Activated CD4-positive, alpha-beta T cell treated with anti-CD3 and anti-CD28 coated beads, Interleukin-2, amount 50 U/mL, for 48 hours (primary cell): ENCODE measurements at regions not wholly inside any gene's neighbourhood (a gene's known extent, or its start where the extent isn't known, plus 50 kb on each side); places are given as distances from the start of the nearest gene placed in this dataset.
"Not testable (repeated sequence)": the region's sequence is repeated elsewhere in the genome, so short reads cannot be mapped to it uniquely, and the experiment has no call there.

Source experiments
- DNase-seq, 2 experiments: peaks; one replicate each; pipeline ENCODE4 v3.0.0-alpha.2; 2020

DNA sequence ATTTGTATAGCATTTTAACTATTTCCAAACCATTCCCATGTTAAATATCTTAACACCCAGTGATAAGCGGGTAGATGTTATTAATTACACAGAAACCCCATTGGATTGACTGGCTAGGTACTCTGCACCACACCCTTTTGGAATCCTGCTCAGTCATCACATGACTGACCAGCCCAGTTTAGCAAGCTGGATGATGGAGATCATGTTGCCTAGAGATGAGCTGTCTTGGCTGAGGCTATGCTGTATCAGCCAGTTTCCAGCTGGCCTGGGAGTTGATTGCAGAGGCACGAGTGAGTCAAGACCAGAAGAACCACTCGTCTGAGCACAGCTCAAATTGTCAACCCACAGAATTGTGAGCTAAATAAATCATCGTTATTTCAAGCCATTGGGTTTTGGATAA, 124.6 kb downstream of the ZNF621 start:
- no peak for DNase-seq

DNA sequence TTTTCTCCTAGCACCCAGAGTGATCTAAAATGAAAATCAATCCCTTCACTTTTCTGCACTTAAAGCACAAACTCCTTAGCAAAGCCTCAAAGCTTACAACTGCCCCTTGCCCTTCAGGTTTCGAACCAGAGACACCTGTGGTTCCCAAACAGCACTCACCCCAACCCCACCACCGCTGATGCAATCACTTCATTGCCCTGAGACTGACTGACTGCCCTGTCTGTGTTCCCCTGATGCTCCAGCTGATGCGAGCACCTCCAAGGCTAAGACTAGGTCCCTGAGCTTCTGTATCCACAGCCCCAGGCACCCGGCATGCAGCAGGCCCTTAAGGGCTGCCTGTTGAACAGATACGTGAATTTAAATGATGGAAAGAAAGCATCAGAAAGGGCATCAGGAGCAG, 127.3 kb downstream of the ZNF621 start:
- no peak for DNase-seq

DNA sequence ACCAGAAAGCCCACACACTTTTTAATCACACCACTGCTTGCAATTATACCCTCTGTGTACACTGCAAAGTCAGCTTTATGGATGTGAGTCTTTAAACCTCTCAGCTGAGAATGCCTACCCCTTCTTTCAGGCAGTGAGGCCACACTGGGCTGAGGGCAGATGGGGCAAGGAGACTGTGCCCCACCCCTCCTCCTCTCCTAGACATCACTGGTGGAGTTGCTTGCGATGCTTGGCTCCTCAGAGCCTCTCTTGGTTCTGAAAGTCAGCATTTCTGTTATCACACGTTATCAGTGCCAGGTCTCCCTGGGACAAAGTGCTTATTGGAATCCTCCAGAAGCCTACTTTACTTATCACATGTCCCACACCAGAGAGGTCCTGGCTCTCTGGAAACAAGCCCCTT, 128.2 kb downstream of the ZNF621 start:
- no peak for DNase-seq

DNA sequence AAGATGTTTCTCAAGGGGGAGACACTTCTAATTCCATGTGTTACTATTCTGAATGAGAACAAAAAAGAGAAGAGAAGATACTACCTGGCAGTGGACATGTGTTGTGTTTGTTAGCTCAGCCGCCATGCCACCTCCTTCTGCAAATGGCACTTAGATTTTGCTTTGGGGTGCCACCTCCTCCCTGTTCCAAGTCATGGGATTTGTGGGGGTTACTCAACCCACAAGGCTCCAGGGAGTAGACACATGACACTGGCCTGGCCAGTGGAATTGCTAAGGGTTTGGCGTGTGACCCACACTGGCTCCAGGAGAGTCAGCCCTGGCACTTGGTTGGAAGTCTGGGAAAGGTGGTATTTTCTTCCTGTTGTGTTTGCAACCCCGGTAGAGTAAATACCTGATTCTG, 129.1 kb downstream of the ZNF621 start:
- DNase-seq, result no peak

DNA sequence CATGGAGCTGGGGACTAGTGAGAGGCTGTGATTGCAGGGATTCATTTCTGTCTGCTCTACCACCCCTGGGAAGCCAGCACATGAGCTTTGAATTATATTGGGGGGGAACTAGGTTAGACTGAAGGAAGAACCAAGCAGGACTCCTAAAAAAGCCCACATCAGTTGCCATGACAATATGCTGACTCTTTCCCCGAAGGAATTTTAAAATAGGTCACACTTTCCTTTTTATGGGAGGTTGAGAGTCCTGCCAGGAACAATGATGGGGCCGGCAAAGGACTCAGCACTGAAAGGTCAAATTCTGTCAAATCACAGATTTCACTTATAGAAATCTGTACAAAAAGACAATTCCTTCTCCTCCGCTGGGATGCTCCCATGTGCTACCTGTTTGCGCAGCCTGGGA, 130.8 kb downstream of the ZNF621 start:
- DNase-seq, result no peak

DNA sequence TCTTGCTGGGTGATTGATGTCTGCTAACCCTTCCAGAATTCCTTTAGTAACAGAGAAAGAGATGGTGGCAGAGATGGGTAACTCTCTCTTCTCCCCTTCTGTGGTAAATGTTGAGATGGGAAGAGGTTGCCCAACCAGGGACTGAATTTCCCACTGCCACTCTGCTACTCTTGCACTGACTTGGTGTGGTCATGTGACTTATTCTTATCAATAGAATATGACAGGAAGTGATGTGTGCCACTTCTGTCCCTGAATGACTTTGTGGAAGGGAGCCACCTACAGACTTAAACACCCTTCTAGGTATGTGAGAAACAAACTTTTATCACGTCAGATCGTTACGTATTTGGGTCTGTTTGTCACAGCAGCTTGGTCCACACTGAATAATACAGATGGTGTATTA, 132.9 kb downstream of the ZNF621 start:
- DNase-seq, result no peak

DNA sequence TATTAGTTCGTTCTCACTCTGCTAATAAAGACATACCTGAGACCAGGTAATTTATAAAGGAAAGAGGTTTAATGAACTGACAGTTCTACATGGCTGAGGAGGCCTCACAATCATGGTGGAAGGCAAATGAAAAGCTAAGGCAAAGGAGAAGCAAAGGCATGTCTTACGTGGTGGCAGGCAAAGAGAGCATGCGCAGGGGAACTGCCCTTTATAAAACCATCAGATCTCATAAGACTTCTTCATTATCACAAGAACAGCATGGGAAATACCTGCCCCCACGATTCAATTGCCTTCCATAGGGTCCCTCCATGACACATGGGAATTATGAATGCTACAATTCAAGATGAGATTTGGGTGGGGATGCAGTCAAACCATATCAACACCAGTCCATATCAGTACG, 133.5 kb downstream of the ZNF621 start:
- no peak for DNase-seq

DNA sequence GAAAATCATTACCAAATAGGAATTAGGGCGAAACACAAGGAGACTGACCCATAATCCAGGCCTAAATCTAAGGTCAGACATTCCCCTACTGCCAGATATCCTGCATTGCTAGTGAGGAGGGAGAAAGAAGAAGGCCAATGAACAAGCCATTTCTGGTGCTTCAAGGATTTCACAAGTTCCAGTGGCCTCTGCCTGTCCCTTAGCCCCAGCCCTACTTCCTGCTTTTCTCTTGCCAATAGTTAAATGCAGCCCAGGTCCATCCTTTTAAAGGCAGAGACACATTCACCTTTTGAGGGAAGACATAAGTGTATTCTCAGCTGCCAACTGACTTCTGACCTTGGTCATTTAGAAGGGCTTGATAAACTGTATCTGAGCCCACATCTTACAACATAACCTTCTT, 135.8 kb downstream of the ZNF621 start:
- no peak for DNase-seq

DNA sequence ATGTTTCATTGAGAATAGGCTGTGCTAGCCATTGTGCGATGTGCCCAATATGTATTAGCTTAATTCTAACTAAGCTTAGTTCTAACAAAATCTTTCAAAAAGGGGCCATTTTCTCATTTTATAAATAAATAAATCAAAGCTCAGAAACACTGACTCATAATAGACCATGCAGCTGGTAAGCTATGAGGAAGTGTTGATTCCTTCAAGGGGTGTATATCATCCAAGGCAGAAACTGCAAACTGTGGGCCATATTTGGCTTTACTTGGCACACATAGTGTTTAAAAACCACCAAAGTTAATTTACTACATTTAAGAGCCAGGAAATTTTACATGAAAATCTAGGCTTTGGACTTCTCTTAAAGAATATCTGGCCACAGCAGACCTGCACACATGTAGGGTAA, 136.5 kb downstream of the ZNF621 start:
- no peak for DNase-seq

DNA sequence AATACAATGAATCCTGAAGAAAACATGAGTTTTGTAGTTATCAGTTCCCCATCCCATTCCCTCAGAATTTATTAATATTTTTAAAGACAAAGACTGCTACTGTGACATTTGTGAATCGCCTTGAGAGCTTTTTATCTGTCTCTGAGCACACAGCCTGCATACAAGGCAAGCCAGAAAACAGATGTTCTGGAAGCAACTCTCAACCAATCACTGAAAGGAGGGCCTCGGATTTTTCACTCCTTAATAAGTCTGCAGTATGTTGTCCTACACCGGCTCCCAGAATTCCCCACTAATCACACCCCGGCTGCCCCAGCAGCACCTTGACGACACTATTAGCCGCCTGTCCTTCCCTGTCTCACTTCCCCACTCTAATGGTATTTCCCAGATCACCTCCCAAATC, 138.5 kb downstream of the ZNF621 start:
- no peak for DNase-seq

DNA sequence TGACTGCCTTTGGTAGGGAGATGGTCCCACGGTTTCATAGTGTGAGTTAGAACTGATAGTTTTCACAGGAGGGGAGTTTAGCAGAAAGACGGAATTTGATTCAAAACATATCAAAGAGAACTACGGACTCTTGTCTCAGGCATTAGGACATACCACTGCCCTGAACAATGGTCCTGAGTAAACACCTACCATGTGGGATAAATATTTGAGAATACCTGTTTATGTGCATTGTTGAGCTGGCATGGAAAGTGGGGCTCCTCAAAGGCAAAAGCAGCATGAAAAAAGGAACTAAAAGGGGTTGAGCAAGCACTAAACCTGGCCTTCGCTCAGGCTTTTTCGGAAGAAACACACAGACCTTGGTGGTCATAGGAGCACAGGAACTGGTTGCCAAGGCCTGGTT, 144.4 kb downstream of the ZNF621 start:
- DNase-seq, result no peak

DNA sequence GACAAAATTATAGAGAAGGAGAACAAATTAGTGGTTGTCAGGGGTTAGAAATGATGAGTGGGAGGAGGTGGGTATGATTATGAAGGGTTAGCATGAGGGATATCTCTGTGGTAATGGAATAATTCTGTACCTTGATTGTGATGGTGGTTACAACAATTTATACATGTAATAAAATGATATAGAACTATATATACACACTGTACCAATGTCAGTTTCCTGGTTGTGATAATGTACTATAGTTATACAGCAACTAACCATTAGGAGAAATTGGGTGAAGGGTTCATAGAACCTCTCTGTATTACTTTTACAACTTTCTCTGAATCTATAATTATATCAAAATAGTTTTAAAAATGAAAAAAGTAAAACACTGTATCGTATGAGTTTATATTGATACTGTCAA, 148.1 kb downstream of the ZNF621 start:
- DNase-seq, result no peak

DNA sequence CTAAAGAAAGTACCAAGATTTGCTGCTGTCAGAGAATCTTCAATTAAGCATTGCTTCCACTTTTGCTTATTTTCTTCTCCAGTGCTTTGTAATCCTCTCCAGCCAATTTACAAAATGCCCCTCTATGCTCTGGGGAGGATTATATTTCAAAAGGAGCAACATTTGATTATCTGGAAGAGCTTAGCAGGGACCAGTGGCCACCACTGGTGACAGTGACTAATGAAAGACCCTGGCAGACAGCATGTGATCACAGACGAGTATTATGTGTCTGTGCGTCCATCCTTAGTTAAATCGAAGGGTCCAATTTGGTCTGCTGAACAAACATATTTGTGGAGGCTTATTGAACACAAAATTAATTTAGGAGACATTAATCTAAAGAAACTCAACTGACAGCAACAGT, 152.6 kb downstream of the ZNF621 start:
- DNase-seq, result no peak

DNA sequence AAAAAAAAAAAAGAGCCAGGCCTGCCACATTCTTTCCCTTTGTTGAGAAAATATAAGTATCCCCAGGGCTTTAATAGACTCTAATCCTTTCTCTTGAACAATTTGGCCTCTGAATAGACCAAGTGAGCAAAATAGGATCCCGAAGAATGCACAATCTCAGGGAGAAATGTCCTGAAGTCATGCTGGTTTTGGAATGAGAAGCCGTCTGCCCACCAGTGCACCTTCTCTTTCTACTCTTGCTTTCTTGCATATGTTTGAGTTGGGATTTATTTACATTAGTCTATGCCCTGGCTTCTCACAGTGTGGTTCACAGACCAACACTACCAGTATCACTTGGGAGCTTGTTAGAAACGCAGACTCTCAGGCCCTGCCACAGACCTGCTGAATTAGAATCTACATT, 153.0 kb downstream of the ZNF621 start:
- no peak for DNase-seq

DNA sequence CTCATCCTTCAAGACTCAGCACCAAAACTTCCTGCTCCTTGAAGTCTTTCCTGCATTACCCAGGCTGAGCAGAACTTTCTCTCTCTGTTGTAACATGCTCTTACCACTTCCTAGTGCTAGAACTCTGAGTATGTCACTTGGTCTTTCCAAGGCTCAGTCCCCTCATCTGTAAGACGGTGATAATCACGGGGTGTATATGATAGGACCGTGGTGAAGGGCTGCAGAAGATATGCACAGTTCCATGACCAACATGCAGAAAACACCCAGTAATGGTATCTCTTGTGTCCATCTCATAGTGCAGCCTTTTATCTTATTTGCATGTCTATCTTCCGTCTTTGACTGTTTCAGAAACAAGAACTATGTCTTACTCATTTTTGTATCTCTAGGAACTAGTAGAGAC, 154.5 kb downstream of the ZNF621 start:
- no peak for DNase-seq

DNA sequence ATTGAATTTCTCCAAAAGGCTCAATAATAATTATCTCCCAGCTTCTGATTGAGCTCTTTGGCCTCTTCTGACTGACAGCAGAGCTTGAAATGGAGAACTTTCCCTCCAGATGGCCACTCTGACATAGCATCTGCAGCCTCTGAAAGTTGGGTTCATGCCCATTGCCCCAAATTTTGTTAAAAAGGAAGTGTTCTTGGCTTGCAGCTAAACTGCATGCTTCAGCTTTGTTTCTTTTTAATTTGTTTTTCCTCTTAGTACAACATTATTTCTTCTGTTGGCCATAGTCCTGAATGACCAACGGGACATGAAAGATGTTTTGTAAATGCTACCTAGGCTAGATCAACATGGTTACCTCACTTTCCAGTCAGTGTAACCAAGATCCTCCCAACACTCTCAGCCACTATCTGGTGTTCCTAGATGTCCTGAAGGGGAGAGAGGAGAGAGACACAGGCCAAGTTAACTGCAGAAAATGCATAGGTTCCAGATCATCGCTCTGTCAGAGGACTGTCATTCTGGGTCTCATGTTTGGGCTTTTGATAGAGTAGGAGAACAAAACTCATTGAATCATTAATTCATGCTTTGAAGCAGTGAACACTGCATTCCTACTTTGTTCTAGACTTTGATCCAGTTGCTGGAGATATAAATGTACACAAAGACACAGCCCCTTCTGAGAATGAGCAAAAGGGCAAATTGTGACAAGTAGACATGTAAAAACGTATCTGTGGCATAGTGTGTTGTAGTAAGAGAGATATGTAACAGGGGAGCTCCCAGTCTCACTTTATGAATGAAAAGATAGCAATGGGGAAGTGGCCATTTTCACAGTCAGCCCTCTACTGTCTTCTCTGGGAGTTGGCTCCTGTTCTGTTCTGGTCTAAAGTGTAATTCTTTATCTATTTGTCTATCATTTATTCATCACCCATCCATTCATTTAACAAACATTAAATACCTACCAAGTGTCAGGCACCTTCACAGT, 156.2 kb downstream of the ZNF621 start:
- DNase-seq, result no peak

DNA sequence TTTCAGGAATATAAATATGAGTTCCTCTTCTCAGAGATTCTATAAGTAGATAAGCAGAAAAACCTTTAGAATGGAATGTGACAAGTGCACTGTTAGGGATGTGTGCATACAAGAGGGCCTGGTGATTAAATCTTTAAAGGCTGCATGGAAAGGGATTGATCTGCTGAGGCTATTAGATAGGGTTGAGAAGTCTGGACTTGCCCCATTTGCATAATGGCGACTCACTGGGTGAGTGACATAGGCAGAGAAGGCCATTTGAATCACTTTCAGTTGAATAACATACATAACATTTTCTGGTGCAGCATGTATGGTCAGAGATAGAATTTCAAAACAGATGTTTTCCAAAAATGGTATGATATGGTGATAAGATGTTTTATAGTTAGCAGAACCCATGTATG, 156.9 kb downstream of the ZNF621 start:
- no peak for DNase-seq

DNA sequence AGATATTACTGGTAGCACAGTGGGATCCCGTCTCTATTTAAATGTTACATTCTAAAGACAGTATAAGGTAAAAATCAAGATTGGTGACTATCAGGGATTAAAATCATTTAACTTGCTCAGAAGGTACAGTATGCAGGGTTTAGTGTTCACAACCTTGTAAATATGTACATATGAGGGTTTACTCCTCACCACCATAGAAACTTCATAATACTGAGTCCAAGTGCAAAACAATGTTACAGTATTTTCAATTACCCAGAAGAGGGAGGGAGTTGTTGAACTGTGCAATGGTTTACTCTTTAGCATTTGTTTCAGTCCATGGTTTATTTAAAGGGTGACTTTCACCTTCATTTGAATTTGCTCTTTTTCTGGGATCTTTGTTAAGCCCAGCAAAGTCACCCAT, 165.1 kb downstream of the ZNF621 start:
- DNase-seq, result no peak

DNA sequence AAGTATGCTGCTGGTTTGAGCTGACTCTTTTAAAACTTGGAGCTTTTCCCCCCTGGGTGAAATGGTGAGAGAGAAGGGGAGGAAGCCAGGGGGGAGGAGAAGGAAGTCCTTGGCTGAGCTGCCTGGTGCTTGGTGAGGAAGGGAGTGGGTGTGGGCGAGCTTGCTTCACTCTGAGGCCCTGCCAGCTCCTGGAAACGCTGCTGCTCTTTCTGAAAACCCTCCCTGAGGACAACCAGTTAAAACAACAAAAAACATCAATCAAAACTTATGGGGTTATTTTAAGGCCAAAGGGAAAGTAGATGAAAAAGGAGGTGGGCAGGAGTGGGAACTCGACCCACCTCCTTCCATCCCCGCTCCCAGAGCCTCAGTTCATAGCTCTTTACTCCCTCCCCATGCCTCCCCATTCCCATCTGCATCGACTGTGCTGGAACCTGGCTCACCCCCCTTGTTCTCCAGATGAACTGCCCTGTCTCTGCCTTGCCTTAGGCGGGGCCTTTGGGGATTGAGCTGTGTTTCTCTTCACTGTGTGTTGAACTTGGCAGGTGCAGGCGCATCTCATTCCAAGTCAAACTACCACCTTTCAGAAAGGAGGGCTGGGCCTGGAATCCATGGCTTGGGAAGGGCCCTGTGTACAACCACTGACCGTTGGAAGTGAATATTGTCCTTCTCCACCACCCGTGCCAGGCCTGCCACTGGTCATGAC, 166.1 kb downstream of the ZNF621 start:
- DNase-seq, result no peak

DNA sequence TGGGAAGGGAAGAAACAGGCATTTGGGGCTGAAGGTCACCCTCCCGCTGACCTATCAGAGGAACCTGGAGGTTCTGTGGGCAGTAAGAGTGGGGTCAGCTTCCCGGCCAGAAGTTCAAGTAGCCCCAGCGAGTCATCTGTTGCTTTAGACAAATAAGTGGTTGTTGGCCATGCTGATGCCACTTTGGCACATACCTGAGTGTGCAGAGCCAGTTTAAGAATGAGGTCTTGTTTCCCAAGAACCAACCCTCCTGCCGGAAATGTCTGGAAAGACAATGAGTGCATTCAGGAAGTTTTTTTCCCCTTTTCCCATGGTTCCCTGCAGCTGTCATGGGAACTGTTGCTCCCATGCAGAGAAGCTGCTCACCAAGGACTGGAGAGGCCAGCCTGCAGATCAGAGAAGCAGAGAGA, 166.7 kb downstream of the ZNF621 start:
- no peak for DNase-seq

DNA sequence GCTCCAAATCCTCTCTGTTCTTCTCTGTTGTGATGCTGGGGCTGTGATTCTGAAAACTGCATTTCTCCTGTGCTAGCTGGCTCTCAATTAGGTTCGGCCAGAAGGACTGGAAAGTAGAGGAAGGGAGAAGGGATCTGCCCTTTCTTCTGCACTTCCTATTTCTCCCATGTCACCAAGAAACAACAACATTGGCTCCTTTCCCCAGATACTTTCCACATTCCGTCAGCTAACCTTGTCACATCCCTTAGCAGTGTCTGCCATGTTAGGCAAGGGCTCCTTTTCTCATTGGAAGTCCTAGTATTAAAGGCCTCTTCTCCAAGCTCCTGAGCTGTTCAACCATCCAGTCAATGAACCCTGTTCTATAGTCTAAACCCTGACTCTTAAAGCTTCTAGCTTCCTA, 171.1 kb downstream of the ZNF621 start:
- DNase-seq, result no peak

DNA sequence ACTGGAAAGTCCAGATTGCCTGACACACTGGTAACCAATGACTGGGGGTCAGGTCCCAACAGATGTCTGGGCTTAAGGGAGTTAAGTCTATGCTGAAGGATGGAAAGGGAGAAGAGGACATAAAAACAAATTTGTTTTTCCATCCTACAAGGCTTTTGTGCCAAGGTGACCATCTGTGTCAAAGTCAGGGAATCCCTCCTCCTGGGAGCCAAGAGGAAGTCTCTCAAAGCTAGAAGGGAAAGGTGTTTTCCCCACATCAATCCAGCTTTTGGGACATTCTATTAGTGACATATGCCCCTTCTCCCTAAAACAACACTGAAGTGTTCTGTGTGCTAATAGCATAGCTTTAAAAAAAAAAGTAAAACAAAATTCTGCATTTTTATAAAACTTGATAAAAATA, 173.9 kb downstream of the ZNF621 start:
- not testable (repeated sequence) for DNase-seq

DNA sequence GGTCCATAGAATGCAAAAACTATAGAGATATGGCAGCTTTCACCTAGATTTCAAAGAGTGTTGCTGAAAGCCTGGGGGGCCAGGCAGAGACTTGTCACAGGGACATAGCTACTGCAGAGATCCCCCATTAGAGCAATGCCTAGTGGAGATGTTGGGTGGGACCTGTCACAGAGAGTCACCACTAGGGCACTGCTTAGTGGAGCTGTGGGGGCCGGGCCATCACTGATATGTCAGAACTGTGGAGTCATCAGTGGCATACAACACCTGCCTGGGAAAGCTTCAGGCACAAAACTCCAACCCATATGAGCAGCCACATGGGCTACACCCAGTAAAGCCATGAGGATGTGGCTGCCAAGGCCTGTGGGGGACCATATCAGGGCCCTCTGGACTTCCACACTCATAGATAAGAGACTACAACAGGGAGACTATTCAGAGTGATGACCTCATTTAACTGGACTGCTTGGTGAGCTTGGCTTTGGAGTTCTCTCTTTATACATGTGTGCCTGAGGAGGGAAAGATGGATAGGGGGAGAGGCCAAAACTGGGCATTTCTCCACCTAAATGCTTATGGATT, 176.3 kb downstream of the ZNF621 start:
- no peak for DNase-seq

DNA sequence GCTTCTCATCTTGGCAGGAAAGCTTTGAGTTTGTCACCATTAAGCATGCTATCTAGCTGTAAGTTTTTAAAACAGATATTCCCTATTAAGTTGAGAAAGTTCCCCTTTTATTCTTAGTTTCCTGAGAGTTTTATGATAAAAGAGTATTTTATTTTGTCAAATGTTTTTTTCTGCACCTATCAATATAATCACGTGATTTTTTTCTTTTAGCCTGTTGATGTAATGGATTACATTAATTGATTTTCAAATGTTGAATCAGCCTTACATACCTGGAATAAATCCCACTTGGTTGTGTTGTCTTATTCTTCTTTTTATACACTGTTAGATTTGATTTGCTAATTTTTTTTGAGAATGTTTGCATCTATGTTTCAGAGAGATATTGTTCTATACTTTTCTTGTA, 179.5 kb downstream of the ZNF621 start:
- no peak for DNase-seq
